Mesothelial cell of epicardium (in vitro differentiated cells): ENCODE measurements at regions not wholly inside any gene's neighbourhood (a gene's known extent, or its start where the extent isn't known, plus 50 kb on each side); places are given as distances from the start of the nearest gene placed in this dataset.

Source experiments
- DNase-seq, 2 experiments: peaks; one replicate each; pipeline ENCODE4 v3.0.0; 2021; ENCODE audit warnings: low spot score in 2 of 2; ENCODE audit not compliant: unreplicated experiment in 2 of 2
- H3K27ac Mint-ChIP-seq: 2 replicates; pipeline ENCODE4 v1.8.0; 2021; ENCODE audit warnings: mixed read lengths
- H3K27me3 Mint-ChIP-seq: 2 replicates; pipeline ENCODE4 v1.8.0; 2021; ENCODE audit warnings: low read depth, mixed read lengths
- H3K36me3 Mint-ChIP-seq: 2 replicates; pipeline ENCODE4 v1.8.0; 2021; ENCODE audit warnings: mixed read lengths
- H3K4me1 Mint-ChIP-seq: 2 replicates; pipeline ENCODE4 v1.8.0; 2021; ENCODE audit warnings: mixed read lengths
- H3K4me3 Mint-ChIP-seq: 2 replicates; pipeline ENCODE4 v1.8.0; 2021; ENCODE audit warnings: mild to moderate bottlenecking, moderate library complexity, mixed read lengths
- H3K9me3 Mint-ChIP-seq: 2 replicates; pipeline ENCODE4 v1.8.0; 2021; ENCODE audit warnings: mixed read lengths
- CTCF ChIP-seq: fragments of 200-600 bp; sonication (generic); IDR thresholded peaks from one replicate; pipeline ENCODE4 v1.5.0; 2021; ENCODE audit warnings: antibody characterized with exemption; ENCODE audit not compliant: unreplicated experiment

DNA sequence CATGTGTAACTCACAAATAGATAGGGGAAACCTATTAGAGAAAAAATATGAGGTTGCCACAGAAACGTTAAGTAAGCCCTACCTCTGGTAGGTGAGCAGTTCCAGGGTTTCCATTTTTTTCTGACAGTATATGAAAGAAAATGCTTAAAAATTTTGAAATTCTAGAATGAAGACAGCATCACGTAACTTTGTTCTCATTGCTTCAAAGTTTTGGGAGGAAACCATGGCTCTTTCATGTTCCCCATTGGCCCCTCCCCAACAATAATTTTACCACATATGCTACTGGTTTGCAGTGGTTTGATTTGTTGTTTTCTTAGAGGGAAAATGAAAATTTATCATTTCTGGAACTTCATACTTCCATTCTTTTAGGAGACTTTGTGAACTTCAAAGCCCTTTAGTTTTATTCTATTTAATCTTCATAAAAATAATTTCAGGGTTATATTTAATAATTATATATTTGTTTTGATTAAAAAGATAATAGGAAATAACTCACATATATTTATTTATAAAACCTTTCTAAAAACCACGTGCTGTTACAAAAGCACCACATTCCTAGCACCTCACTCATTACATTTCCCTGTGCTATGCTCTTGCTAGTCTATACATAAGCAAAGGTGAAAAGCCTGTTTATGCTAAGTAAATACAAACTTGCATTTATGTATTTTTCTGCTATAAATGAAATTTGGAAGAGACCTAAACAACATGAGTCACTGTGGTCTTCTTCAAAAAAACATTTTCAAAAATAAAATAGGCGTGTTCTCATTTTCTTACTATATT is 113.4 kb downstream of the CASP12 start:
- peaks cover 15% of the 10 kb centered on the region for H3K4me1 Mint-ChIP-seq
- no peak for DNase-seq
- H3K9me3 Mint-ChIP-seq, result peaks cover 9% of the 10 kb centered on the region
- peaks cover 5% of the 10 kb centered on the region for H3K36me3 Mint-ChIP-seq
- no peak overlapping the region for H3K4me3 Mint-ChIP-seq
- H3K27me3 Mint-ChIP-seq, result no peaks in the 10 kb centered on the region
- H3K27ac Mint-ChIP-seq, result no peak overlapping the region
- no peak for TF ChIP-seq CTCF

DNA sequence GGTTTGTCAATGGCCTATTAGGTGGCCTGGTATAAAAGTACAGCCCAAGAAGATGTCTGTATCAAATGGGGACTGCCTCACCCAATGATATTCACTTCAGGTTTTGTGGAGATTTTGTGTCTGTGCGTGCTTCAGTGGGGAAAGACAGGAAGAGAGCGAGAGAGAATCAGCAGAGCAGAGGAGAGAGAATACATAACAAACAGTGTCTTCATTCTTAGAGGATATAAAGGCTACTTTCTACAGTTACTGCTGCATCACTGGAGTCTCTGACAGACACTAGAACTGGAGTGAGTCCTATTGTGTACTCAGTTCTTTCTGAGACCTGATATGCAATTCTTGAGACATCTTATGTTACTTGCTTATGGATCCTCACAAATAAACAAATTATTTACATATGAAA is 115.0 kb downstream of the CASP12 start:
- Mint-ChIP-seq H3K4me1 (peaks cover 14% of the 10 kb centered on the region), H3K27me3 (no peaks in the 10 kb centered on the region), H3K27ac (no peak overlapping the region), H3K36me3 (peaks cover 5% of the 10 kb centered on the region), H3K9me3 (peaks cover 9% of the 10 kb centered on the region), H3K4me3 (no peak overlapping the region)
- TF ChIP-seq CTCF, result no peak
- no peak for DNase-seq

DNA sequence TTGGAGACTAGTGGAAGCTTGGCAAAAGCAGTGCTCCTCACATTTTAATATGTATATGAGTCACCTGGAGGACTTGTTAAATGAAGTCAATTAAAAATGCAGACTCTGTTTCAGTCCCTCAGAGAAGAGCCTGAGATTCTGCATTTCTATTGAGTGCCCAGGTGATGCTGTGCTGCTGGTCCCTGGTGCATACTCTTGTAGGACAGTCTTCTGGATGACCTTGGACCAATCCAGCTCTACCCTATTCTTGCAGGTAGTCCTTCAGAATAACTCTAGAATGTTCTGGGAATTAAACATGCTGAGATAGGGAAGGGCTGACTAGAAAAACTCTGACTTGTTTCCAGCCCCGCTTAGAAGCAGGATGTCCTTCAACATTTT is 115.9 kb downstream of the CASP12 start:
- no peaks in the 10 kb centered on the region for H3K27me3 Mint-ChIP-seq
- DNase-seq, result no peak
- no peak for TF ChIP-seq CTCF
- no peak overlapping the region for H3K4me3 Mint-ChIP-seq
- peaks cover 11% of the 10 kb centered on the region for H3K9me3 Mint-ChIP-seq
- H3K36me3 Mint-ChIP-seq, result peaks cover 5% of the 10 kb centered on the region
- H3K4me1 Mint-ChIP-seq, result peaks cover 6% of the 10 kb centered on the region
- H3K27ac Mint-ChIP-seq, result no peak overlapping the region

- DNase-seq, result no peak
- peaks cover 5% of the 10 kb centered on the region for H3K36me3 Mint-ChIP-seq
- peaks cover 14% of the 10 kb centered on the region for H3K9me3 Mint-ChIP-seq
- H3K4me1 Mint-ChIP-seq, result peaks cover 6% of the 10 kb centered on the region
- H3K27me3 Mint-ChIP-seq, result no peaks in the 10 kb centered on the region
- H3K4me3 Mint-ChIP-seq, result no peak overlapping the region
- TF ChIP-seq CTCF, result no peak
- H3K27ac Mint-ChIP-seq, result no peak overlapping the region
Observed at GRCh38 chr11:104781719-104782376, 116.4 kb downstream of the CASP12 start.

DNA sequence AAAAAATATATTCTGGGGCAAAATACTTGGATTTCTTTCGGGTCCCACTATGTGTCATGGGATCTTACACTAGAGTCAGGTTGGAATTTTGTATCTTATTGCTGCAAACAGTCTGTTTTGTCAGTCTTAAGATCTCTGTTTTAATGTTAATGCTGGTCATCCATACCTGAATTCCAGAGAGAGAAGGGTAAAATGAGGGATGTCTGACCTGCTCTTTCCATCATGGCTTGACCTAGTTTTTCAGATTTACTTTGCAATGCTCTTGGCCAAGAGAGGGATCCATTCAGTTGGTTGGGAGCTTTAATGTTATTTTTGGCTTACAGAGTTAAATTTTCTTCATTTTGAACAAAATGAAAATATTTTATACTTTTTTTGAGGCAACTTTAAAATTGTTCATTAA is 117.2 kb downstream of the CASP12 start:
- Mint-ChIP-seq H3K4me1 (peaks cover 8% of the 10 kb centered on the region), H3K9me3 (peaks cover 20% of the 10 kb centered on the region), H3K36me3 (peaks cover 10% of the 10 kb centered on the region), H3K27me3 (no peaks in the 10 kb centered on the region), H3K4me3 (no peak overlapping the region), H3K27ac (no peak overlapping the region)
- TF ChIP-seq CTCF, result no peak
- no peak for DNase-seq
